Loucy (cell line): ENCODE measurements at regions not wholly inside any gene's neighbourhood (a gene's known extent, or its start where the extent isn't known, plus 50 kb on each side); places are given as distances from the start of the nearest gene placed in this dataset.

Experiments used
- EZH2phosphoT487 ChIP-seq: fragments of 200-600 bp; IDR thresholded peaks from 2 replicates; pipeline ENCODE4 v1.6.1; 2018; ENCODE audit warnings: antibody characterized with exemption, mild to moderate bottlenecking, moderate library complexity, borderline replicate concordance
- TF ChIP-seq, protein P1 (sequence below): fragments of 200-600 bp; sonication (generic); conservative IDR thresholded peaks from 2 replicates; pipeline ENCODE4 v1.5.1; 2014; ENCODE audit warnings: mild to moderate bottlenecking, antibody characterized with exemption, low read length

DNA sequence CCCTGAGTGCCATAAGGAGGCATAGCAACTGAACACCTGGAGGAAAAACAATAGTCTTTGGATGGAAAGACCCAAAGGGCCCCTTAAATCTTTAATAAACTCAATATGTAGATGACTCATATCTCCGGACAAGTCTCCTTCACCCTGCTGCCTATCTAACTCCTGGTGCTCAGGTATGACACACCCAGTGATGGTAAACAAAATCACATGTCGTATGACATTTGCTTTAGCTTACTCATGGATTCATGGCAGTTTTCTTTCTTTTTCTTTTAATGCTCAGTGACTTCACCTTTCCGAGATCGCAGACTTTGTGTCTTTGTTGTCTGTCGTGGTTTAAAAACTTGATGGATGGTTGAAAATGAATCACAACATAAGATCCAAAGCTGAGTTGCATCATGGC lies 208.5 kb upstream of the PROX1 start:
- TF ChIP-seq, protein P1, sequence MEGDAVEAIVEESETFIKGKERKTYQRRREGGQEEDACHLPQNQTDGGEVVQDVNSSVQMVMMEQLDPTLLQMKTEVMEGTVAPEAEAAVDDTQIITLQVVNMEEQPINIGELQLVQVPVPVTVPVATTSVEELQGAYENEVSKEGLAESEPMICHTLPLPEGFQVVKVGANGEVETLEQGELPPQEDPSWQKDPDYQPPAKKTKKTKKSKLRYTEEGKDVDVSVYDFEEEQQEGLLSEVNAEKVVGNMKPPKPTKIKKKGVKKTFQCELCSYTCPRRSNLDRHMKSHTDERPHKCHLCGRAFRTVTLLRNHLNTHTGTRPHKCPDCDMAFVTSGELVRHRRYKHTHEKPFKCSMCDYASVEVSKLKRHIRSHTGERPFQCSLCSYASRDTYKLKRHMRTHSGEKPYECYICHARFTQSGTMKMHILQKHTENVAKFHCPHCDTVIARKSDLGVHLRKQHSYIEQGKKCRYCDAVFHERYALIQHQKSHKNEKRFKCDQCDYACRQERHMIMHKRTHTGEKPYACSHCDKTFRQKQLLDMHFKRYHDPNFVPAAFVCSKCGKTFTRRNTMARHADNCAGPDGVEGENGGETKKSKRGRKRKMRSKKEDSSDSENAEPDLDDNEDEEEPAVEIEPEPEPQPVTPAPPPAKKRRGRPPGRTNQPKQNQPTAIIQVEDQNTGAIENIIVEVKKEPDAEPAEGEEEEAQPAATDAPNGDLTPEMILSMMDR = no peak
- TF ChIP-seq EZH2phosphoT487 = no peak
